Epithelial cell of proximal tubule (primary cell): ENCODE measurements at regions not wholly inside any gene's neighbourhood (a gene's known extent, or its start where the extent isn't known, plus 50 kb on each side); places are given as distances from the start of the nearest gene placed in this dataset.

Experiments
- DNase-seq: peaks from one replicate; pipeline ENCODE4 v3.0.0-alpha.2; 2011; ENCODE audit warnings: low read depth
- H3K4me3 ChIP-seq: 2 replicates; pipeline ENCODE4 v1.5.1; 2011; ENCODE audit warnings: low read depth, mild to moderate bottlenecking, low read length
- CTCF ChIP-seq: conservative IDR thresholded peaks from 2 replicates; pipeline ENCODE4 v1.5.1; 2012; ENCODE audit warnings: low read depth, mild to moderate bottlenecking, low read length

GRCh38 chr19:28334419-28334818, 878.5 kb downstream of the UQCRFS1 start:
- no peak for TF ChIP-seq CTCF
- no peak overlapping the region for H3K4me3 ChIP-seq
- DNase-seq = no peak

GRCh38 chr19:28333909-28334308, 879.0 kb downstream of the UQCRFS1 start:
- no peak for DNase-seq
- no peak overlapping the region for H3K4me3 ChIP-seq
- no peak for TF ChIP-seq CTCF

GRCh38 chr19:28332886-28333285, 880.1 kb downstream of the UQCRFS1 start:
- no peak overlapping the region for H3K4me3 ChIP-seq
- no peak for TF ChIP-seq CTCF

GRCh38 chr19:28332351-28332750, 880.6 kb downstream of the UQCRFS1 start:
- no peak overlapping the region for H3K4me3 ChIP-seq
- TF ChIP-seq CTCF = no peak
- DNase-seq = no peak

More at GRCh38 chr19:28332886-28333285, 880.1 kb downstream of the UQCRFS1 start:
- no peak for DNase-seq

GRCh38 chr19:28331596-28331995, 881.4 kb downstream of the UQCRFS1 start:
- no peak for DNase-seq
- H3K4me3 ChIP-seq = no peak overlapping the region
- TF ChIP-seq CTCF = no peak

GRCh38 chr19:28330831-28331230, 882.1 kb downstream of the UQCRFS1 start:
- no peak overlapping the region for H3K4me3 ChIP-seq
- no peak for TF ChIP-seq CTCF
- DNase-seq = no peak

GRCh38 chr19:28329429-28329828, 883.5 kb downstream of the UQCRFS1 start:
- no peak for TF ChIP-seq CTCF
- H3K4me3 ChIP-seq = no peak overlapping the region
- no peak for DNase-seq
